RWPE1 (cell line): ENCODE measurements at regions not wholly inside any gene's neighbourhood (a gene's known extent, or its start where the extent isn't known, plus 50 kb on each side); places are given as distances from the start of the nearest gene placed in this dataset.

Experiments
- CTCF ChIA-PET: fragments of 350-600 bp; sonication (Branson Sonifier 250); formaldehyde crosslinking; extraction: SDS; loops from one replicate; lab custom pipeline; 2021; lab: Yijun Ruan, JAX
- POLR2A ChIA-PET: fragments of 400-600 bp; formaldehyde crosslinking; extraction: SDS; loops from one replicate; lab custom pipeline; 2020; ENCODE audit warnings: antibody characterized with exemption; ENCODE audit not compliant: low non-redundant PET; lab: Yijun Ruan, JAX
- DNase-seq: peaks from one replicate; pipeline ENCODE4 v3.0.0; 2012; ENCODE audit warnings: low spot score
- H3K27ac ChIP-seq: fragments of 450-650 bp; 2 replicates; pipeline ENCODE4 v1.5.1; 2017
- CTCF ChIP-seq: fragments of 450-650 bp; conservative IDR thresholded peaks from 2 replicates; pipeline ENCODE4 v1.5.1; 2017; ENCODE audit warnings: low read depth, mild to moderate bottlenecking

DNA sequence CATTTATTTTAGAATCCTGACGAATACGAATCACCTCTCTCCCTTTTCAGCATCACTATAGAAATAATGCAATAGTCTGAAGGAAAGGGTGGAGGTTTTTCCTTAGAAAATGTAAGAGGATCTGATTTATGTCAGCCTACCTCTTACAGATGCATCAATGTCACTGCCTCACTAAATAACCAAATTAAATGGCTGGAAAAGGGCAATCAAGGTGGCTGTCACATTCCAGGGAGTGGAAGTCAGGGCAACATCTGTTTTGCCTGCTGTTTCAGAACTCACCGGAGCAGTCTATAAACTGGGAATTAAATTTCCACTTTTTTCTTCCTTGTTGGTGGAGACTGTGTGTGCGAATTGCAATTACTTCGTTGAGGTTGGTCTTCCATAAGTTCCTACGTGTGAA lies 299.3 kb upstream of the PDZRN3 start:
- POLR2A ChIA-PET = no interaction called here
- no peak overlapping the region for H3K27ac ChIP-seq
- DNase-seq = no peak
- TF ChIP-seq CTCF = no peak
- CTCF ChIA-PET = no interaction called here

GRCh38 chr3:73917643-73918042 lies 292.9 kb upstream of the PDZRN3 start:
- no peak for TF ChIP-seq CTCF
- no peak for DNase-seq
- ChIA-PET CTCF (no interaction called here), POLR2A (no interaction called here)
- no peak overlapping the region for H3K27ac ChIP-seq

- no peak overlapping the region for H3K27ac ChIP-seq
- no peak for TF ChIP-seq CTCF
- POLR2A ChIA-PET = no interaction called here
- CTCF ChIA-PET = interaction anchor here (0.7 kb wide), 1 partner anchor 819 kb away, joined by 3 read pairs; no protein-coding TSS in a partner anchor
- no peak for DNase-seq
Observed at GRCh38 chr3:73915886-73916285, 291.1 kb upstream of the PDZRN3 start.

GRCh38 chr3:73908218-73908617 lies 283.5 kb upstream of the PDZRN3 start:
- ChIA-PET POLR2A (no interaction called here), CTCF (no interaction called here)
- TF ChIP-seq CTCF = no peak
- no peak overlapping the region for H3K27ac ChIP-seq
- no peak for DNase-seq

- TF ChIP-seq CTCF = no peak
- POLR2A ChIA-PET = no interaction called here
Observed at GRCh38 chr3:73901686-73902085, 276.9 kb upstream of the PDZRN3 start.

GRCh38 chr3:73894474-73895213 lies 269.9 kb upstream of the PDZRN3 start:
- no peak for DNase-seq
- ChIA-PET POLR2A (no interaction called here), CTCF (no interaction called here)
- no peak overlapping the region for H3K27ac ChIP-seq
- TF ChIP-seq CTCF = no peak

More at GRCh38 chr3:73901686-73902085, 276.9 kb upstream of the PDZRN3 start:
- no peak for DNase-seq
- no peak overlapping the region for H3K27ac ChIP-seq
- CTCF ChIA-PET = no interaction called here
